ENCODE measurements at regions not wholly inside any gene's neighbourhood (a gene's known extent, or its start where the extent isn't known, plus 50 kb on each side); places are given as distances from the start of the nearest gene placed in this dataset.

DNA sequence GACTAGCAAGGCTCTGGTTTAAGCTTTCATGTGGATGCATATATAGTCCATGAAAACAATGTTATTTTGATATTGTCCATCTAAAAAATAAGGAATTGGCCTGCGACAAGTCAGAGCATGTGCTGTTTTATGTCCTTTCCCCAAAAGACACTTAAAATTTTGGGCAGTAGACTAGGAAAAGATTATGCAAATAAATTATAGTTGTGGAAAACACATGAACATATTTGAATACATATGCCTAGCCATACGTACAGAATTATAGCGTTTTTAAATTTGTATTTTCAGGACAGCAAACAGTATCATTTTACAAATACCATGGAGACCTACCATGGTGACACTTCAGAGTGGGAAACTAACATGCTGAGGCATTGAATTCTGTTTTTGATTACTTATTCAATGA, 113.8 kb upstream of the SLC5A12 start (continued):
- TF ChIP-seq, protein P1, sequence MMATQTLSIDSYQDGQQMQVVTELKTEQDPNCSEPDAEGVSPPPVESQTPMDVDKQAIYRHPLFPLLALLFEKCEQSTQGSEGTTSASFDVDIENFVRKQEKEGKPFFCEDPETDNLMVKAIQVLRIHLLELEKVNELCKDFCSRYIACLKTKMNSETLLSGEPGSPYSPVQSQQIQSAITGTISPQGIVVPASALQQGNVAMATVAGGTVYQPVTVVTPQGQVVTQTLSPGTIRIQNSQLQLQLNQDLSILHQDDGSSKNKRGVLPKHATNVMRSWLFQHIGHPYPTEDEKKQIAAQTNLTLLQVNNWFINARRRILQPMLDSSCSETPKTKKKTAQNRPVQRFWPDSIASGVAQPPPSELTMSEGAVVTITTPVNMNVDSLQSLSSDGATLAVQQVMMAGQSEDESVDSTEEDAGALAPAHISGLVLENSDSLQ (IDR thresholded peaks at IDR 0.05), result no peak
- TF ChIP-seq SPI1 (IDR thresholded peaks at IDR 0.05; ENCODE audit: borderline replicate concordance, low read depth, low read length), result no peak
- no peak for TF ChIP-seq ARNT (IDR thresholded peaks at IDR 0.05)
- TF ChIP-seq, protein P2, sequence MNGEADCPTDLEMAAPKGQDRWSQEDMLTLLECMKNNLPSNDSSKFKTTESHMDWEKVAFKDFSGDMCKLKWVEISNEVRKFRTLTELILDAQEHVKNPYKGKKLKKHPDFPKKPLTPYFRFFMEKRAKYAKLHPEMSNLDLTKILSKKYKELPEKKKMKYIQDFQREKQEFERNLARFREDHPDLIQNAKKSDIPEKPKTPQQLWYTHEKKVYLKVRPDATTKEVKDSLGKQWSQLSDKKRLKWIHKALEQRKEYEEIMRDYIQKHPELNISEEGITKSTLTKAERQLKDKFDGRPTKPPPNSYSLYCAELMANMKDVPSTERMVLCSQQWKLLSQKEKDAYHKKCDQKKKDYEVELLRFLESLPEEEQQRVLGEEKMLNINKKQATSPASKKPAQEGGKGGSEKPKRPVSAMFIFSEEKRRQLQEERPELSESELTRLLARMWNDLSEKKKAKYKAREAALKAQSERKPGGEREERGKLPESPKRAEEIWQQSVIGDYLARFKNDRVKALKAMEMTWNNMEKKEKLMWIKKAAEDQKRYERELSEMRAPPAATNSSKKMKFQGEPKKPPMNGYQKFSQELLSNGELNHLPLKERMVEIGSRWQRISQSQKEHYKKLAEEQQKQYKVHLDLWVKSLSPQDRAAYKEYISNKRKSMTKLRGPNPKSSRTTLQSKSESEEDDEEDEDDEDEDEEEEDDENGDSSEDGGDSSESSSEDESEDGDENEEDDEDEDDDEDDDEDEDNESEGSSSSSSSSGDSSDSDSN (IDR thresholded peaks at IDR 0.05; ENCODE audit: borderline replicate concordance in 1 of 2, low read depth in 2 of 2, low read length in 2 of 2), result no peak
- no peak for TF ChIP-seq CHD4 (IDR thresholded peaks at IDR 0.05; ENCODE audit: insufficient read depth, insufficient replicate concordance, low read depth, low read length, poor library complexity, severe bottlenecking)

DNA sequence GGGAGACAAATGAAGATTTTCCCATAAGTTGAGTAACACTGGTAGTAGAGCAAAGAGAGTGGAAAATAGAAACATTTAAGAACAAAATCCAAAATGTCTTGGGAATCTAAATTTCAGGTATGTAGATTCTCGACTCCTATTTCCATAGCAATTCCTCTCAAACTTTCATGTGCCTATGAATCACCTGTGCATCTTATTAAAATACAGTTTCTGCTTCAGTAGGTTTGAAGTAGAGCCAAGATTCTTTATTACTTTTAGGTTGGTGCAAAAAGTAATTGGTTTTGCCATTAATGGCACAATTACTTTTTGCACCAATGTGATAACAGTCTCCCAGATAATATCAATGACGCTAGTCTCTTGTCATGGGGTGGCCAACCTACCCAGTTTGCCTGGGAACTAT, 115.3 kb upstream of the SLC5A12 start:
- no peak for DNase-seq (ENCODE audit: extremely low read depth in 1 of 4, low spot score in 3 of 4)
- no peak for FAIRE-seq
- H3K4me2 ChIP-seq (ENCODE audit: insufficient read depth, low read length), result no peak overlapping the region
- POLR2A ChIA-PET, result no interaction called here
- H3K4me3 ChIP-seq, result no peak overlapping the region
- H3K27me3 ChIP-seq (ENCODE audit: control insufficient read depth in 2 of 2, insufficient read depth in 2 of 2, low read length in 2 of 2), result no peaks in the 10 kb centered on the region
- TF ChIP-seq, protein P3, sequence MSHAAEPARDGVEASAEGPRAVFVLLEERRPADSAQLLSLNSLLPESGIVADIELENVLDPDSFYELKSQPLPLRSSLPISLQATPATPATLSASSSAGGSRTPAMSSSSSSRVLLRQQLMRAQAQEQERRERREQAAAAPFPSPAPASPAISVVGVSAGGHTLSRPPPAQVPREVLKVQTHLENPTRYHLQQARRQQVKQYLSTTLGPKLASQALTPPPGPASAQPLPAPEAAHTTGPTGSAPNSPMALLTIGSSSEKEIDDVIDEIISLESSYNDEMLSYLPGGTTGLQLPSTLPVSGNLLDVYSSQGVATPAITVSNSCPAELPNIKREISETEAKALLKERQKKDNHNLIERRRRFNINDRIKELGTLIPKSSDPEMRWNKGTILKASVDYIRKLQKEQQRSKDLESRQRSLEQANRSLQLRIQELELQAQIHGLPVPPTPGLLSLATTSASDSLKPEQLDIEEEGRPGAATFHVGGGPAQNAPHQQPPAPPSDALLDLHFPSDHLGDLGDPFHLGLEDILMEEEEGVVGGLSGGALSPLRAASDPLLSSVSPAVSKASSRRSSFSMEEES (CRISPR knock-in tag; IDR thresholded peaks at IDR 0.05), result no peak
- TF ChIP-seq CREB1 (IDR thresholded peaks at IDR 0.05) (no peak), CREB1 (CRISPR knock-in tag; IDR thresholded peaks at IDR 0.05) (no peak)
- no peaks in the 10 kb centered on the region for H3K36me3 ChIP-seq (ENCODE audit: control insufficient read depth, insufficient read depth, low read length)
- H4K20me1 ChIP-seq (replicated peaks; ENCODE audit: control insufficient read depth, insufficient read depth, low read length), result no peaks in the 10 kb centered on the region
- 0% methylated on average over 2 of the region's 2 CpGs for WGBS (ENCODE audit: insufficient coverage, low coverage, missing lambda C conversion rate)
- intact Hi-C loops (cut with micrococcal nuclease), result no loop called here
- BruUV-seq (replicated peaks), result no TSS peak
- no peak overlapping the region for H3K9ac ChIP-seq (ENCODE audit: insufficient read depth in 1 of 2, low read depth in 2 of 2, low read length in 2 of 2)
- no peaks in the 10 kb centered on the region for H3K9me1 ChIP-seq (ENCODE audit: control insufficient read depth, insufficient read depth, low read length)
- in situ Hi-C loops (cut with MboI), result loop anchor here (10.0 kb wide), 1 partner anchor 532 kb away; no protein-coding TSS in a partner anchor
- no peak overlapping the region for H2AFZ ChIP-seq (ENCODE audit: low read depth, low read length)
- no peaks in the 10 kb centered on the region for H3K9me3 ChIP-seq (replicated peaks; ENCODE audit: control insufficient read depth, insufficient read depth, low read depth, low read length)
- no peaks in the 10 kb centered on the region for H3K79me2 ChIP-seq (ENCODE audit: control insufficient read depth, insufficient read depth, low read length)
- H3K27ac ChIP-seq (ENCODE audit: extremely low read depth, low read depth, low read length), result no peak overlapping the region
- CTCF ChIA-PET (ENCODE audit: low intra/inter-chr PET ratio), result no interaction called here
- no peak for ATAC-seq
- H3K4me1 ChIP-seq (replicated peaks in 1 of 2; ENCODE audit: control insufficient read depth in 2 of 2, insufficient read depth in 2 of 2, low read length in 2 of 2), result no peaks in the 10 kb centered on the region

Measured in K562 (cell line).